ENCODE measurements at regions not wholly inside any gene's neighbourhood (a gene's known extent, or its start where the extent isn't known, plus 50 kb on each side); places are given as distances from the start of the nearest gene placed in this dataset.
A peak's percentile ranks its signal among the peaks of the same experiment; 100 is the strongest.

DNA sequence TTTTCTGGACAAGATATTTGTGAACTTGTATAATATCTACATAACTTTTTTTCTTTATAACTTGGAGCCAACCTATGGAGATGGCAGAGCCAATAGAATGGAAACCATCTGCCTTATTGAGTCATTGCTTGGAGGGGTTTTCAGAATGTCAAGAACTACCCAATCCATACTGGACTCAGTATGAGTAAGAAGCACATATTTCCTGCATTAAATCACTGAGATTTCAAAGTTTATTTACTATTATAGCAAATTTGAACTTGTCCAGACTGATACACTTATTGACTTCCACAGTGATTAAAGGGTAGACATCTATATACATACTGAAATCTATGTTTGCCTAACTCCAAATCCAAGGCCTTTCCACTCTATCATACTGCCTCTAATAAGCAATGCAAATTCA lies 704.0 kb downstream of the KCNA4 start:
- no peak for FAIRE-seq
- DNase-seq (ENCODE audit: low spot score) = peak; percentile 39

DNA sequence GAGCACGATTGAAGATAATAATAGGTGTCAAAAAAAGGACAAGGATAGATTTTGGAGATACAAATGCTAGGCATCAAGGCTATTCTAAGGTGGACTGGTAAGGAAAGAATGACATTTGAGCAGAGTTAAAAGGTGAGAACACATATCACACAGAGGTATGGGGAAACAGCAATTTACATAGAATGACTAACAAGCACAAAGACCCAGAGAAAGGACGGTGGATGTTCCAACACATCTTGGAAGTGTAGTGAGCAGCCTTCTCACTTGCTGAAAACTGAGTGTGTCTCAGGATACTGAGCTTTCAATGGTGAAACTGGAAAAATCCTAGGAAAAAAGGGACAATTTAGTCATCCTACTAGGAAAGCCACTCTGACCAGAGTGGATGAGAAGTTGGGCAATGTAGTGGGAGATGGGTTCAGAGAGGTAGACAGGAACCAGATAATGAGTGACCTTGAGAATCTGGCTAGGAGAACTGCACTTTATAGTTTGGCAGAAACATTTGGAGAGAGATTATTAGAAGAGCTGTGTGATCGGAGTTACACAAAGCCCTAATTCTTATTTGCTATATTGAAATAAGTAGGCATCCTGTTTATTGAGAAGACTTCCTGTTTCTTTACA lies 706.0 kb downstream of the KCNA4 start:
- no peak for FAIRE-seq
- no peak for DNase-seq (ENCODE audit: low spot score)

GRCh38 chr11:29309992-29310391 lies 706.8 kb downstream of the KCNA4 start:
- peak; percentile 80 for DNase-seq (ENCODE audit: low spot score)
- FAIRE-seq = peak; percentile 47

DNA sequence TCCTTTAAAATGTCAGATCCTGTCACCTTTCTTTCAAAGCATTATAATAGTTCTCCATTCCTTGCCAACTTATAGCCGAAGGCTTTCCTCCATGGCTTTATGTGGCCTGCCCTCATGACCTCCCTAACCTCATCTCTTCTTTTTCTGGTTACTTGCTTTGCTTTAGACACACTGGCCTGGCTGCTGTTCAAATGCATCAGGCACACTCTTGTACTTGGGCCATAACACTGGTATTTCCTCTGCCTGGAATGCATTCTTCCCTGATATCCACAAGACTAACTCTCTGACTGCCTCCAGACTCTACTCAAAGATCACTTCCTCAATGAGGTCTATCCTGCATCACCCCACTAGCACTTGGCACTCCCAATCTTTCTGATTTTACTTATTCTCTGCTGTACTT lies 710.3 kb downstream of the KCNA4 start:
- DNase-seq (ENCODE audit: low spot score) (peak; percentile 62), FAIRE-seq (peak; percentile 48)

DNA sequence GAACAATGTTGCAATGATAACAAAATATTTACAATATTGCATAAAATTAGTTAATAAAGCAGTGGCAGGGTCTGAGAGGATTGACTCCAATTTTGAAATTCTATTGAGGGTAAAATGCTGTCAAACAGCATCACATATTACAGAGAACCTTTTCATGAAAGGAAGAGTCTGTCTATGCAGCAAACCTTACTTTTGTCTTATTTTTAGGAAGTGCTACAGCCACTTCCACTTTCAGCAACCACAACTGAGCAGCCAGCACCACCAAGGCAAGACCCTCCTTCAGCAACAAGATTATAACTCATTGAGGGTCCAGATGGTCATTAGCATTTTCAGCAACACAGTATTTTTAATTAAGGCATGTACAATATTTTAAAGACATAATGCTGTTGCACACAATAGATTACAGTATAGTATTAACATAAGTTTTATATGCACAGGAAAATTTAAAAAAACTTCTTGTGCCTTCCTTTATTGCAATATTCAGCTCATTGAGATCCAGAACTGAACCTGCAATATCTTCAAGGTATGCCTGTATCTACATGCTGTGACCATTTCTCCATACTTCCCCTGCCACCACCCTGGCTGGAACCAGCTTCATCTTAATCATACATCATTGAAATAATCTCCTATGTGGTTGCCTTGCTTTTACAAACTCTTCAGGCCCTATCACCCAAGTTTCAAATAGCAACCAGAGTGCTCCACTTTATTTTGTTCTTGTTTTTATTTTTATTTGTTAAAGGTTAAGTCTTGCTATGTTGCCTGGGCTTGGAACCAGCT lies 711.2 kb downstream of the KCNA4 start:
- no peak for FAIRE-seq
- no peak for DNase-seq (ENCODE audit: low spot score)

- DNase-seq (ENCODE audit: low spot score) (peak; percentile 73), FAIRE-seq (peak; percentile 77)
These were observed 716.4 kb downstream of the KCNA4 start for GRCh38 chr11:29300420-29300819.

GRCh38 chr11:29296680-29297079 lies 720.1 kb downstream of the KCNA4 start:
- DNase-seq (ENCODE audit: low spot score) (no peak), FAIRE-seq (no peak)

GRCh38 chr11:29293825-29294224 lies 723.0 kb downstream of the KCNA4 start:
- no peak for DNase-seq (ENCODE audit: low spot score)
- FAIRE-seq = no peak

- peak; percentile 93 for DNase-seq (ENCODE audit: low spot score)
These were observed 734.7 kb downstream of the KCNA4 start for GRCh38 chr11:29282088-29282487.

GRCh38 chr11:29281271-29281777 lies 735.5 kb downstream of the KCNA4 start:
- DNase-seq (ENCODE audit: low spot score) (no peak), FAIRE-seq (no peak)

More at GRCh38 chr11:29282088-29282487, 734.7 kb downstream of the KCNA4 start:
- peak; percentile 95 for FAIRE-seq

- DNase-seq (ENCODE audit: low spot score) (peak; percentile 46), FAIRE-seq (peak; percentile 72)
These were observed 736.4 kb downstream of the KCNA4 start for GRCh38 chr11:29280452-29280851.

DNA sequence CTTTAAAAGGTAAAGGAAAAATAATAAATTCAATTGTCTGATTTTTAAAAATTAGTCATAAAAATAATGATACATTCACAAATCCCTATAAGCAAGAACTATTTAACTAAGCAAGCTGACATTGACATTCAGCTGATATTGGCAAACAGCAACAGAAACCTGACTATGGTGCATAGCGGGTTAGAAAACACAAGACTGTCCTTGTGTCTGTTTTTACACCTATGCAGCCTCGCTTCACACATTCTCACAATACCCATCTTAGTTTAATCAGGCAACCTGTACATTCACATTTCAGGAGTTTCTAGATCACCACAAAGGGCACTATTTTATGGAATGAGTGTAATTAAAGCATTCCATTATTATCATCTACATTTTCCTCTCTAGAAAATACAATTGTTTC lies 737.1 kb downstream of the KCNA4 start:
- no peak for DNase-seq (ENCODE audit: low spot score)
- no peak for FAIRE-seq

GRCh38 chr11:29272019-29272654 lies 744.7 kb downstream of the KCNA4 start:
- no peak for DNase-seq (ENCODE audit: low spot score)
- no peak for FAIRE-seq

DNA sequence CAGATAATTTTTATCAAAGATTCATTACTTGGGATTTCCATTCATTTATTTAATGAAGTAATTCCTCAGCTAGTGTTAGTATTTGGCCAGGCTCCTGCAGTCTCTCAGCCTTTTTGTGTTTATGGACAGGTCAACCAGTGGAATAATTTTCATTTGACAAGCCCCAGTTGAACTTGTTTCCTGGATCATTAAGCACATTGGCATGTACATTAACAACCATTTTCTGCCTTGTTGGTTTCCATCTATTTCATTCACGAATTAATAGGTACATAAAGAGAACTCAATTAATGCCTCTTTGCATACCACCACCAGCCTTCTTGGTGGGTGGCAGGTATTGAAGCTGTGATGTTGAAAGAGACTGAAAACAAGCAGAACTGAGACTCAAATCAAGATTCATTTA lies 745.2 kb downstream of the KCNA4 start:
- FAIRE-seq (no peak), DNase-seq (ENCODE audit: low spot score) (no peak)

DNA sequence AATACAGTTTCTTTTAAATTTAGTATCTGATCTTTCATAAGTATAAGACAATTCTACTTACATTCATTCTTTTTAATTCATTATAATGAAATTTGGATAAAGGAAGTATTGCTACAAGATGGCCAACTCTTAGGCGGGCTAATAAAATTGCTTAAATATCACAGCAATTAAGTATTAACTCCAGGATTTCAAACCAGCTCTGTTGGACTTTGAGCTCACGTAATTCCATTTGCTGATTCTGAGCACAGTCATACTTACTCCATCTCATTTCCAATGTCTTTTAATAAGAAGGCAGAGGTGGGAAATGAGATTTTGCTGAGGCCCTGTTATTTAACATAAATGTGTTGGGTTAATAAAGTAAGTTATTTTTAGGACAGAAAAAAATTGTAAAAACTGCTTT lies 748.1 kb downstream of the KCNA4 start:
- no peak for FAIRE-seq

GRCh38 chr11:29265792-29266191 lies 751.0 kb downstream of the KCNA4 start:
- DNase-seq (ENCODE audit: low spot score) = no peak
- FAIRE-seq = no peak

More for the DNA sequence above, 748.1 kb downstream of the KCNA4 start:
- no peak for DNase-seq (ENCODE audit: low spot score)

- DNase-seq (ENCODE audit: low spot score) (no peak), FAIRE-seq (no peak)
These were observed 751.4 kb downstream of the KCNA4 start for GRCh38 chr11:29265381-29265780.

- no peak for DNase-seq (ENCODE audit: low spot score)
- FAIRE-seq = no peak
These were observed 752.7 kb downstream of the KCNA4 start for GRCh38 chr11:29263971-29264682.

GRCh38 chr11:29261831-29262230 lies 755.0 kb downstream of the KCNA4 start:
- FAIRE-seq = no peak
- no peak for DNase-seq (ENCODE audit: low spot score)

GRCh38 chr11:29260939-29261705 lies 755.7 kb downstream of the KCNA4 start:
- no peak for FAIRE-seq
- peak; percentile 73 for DNase-seq (ENCODE audit: low spot score)

- DNase-seq (ENCODE audit: low spot score) (no peak), FAIRE-seq (no peak)
These were observed 758.4 kb downstream of the KCNA4 start for GRCh38 chr11:29258411-29258810.
